GM21515 (cell line): ENCODE measurements at regions not wholly inside any gene's neighbourhood (a gene's known extent, or its start where the extent isn't known, plus 50 kb on each side); places are given as distances from the start of the nearest gene placed in this dataset.

Source experiments
- ATAC-seq: cut with Tn5 transposase; IDR thresholded peaks from one replicate; pipeline ENCODE4 v1.9.1; 2021; ENCODE audit not compliant: unreplicated experiment

- no peak for ATAC-seq
Measured at GRCh38 chr15:96514607-96515285, 184.2 kb downstream of the NR2F2 start.

- no peak for ATAC-seq
Measured at GRCh38 chr15:96515371-96515770, 184.9 kb downstream of the NR2F2 start.

GRCh38 chr15:96521386-96521785 is 190.9 kb downstream of the NR2F2 start:
- no peak for ATAC-seq

GRCh38 chr15:96524676-96525417 is 194.3 kb downstream of the NR2F2 start:
- ATAC-seq = no peak

GRCh38 chr15:96535148-96535547 is 204.6 kb downstream of the NR2F2 start:
- ATAC-seq = no peak

- no peak for ATAC-seq
Measured at GRCh38 chr15:96538491-96538890, 208.0 kb downstream of the NR2F2 start.

GRCh38 chr15:96540283-96540682 is 209.8 kb downstream of the NR2F2 start:
- ATAC-seq = no peak

GRCh38 chr15:96542130-96542770 is 211.8 kb downstream of the NR2F2 start:
- no peak for ATAC-seq

GRCh38 chr15:96544162-96544756 is 213.8 kb downstream of the NR2F2 start:
- ATAC-seq = no peak

GRCh38 chr15:96549136-96549535 is 218.6 kb downstream of the NR2F2 start:
- ATAC-seq = no peak

- no peak for ATAC-seq
Measured at GRCh38 chr15:96551196-96551595, 220.7 kb downstream of the NR2F2 start.

GRCh38 chr15:96551722-96552121 is 221.2 kb downstream of the NR2F2 start:
- no peak for ATAC-seq

- ATAC-seq = no peak
Measured at GRCh38 chr15:96553006-96553405, 222.5 kb downstream of the NR2F2 start.

- no peak for ATAC-seq
Measured at GRCh38 chr15:96553451-96553850, 223.0 kb downstream of the NR2F2 start.

GRCh38 chr15:96553931-96554330 is 223.4 kb downstream of the NR2F2 start:
- ATAC-seq = no peak

GRCh38 chr15:96554541-96554940 is 224.0 kb downstream of the NR2F2 start:
- no peak for ATAC-seq

GRCh38 chr15:96559087-96559486 is 228.6 kb downstream of the NR2F2 start:
- no peak for ATAC-seq

- no peak for ATAC-seq
Measured at GRCh38 chr15:96559631-96560030, 229.1 kb downstream of the NR2F2 start.

GRCh38 chr15:96560246-96560895 is 229.9 kb downstream of the NR2F2 start:
- ATAC-seq = no peak

GRCh38 chr15:96561593-96561992 is 231.1 kb downstream of the NR2F2 start:
- ATAC-seq = no peak

GRCh38 chr15:96564546-96564945 is 234.0 kb downstream of the NR2F2 start:
- ATAC-seq = no peak
